Adipocyte (in vitro differentiated cells): ENCODE measurements at regions not wholly inside any gene's neighbourhood (a gene's known extent, or its start where the extent isn't known, plus 50 kb on each side); places are given as distances from the start of the nearest gene placed in this dataset.

Experiments
- DNase-seq: peaks from one replicate; pipeline ENCODE4 v3.0.0-alpha.2; 2015; ENCODE audit warnings: low read depth
- H3K27me3 ChIP-seq: replicated peaks from 2 replicates; pipeline ENCODE4 v1.7.0; 2013; ENCODE audit warnings: mild to moderate bottlenecking, low read length, moderate library complexity; ENCODE audit not compliant: control insufficient read depth, insufficient read depth
- H3K36me3 ChIP-seq: 2 replicates; pipeline ENCODE4 v1.7.0; 2013; ENCODE audit warnings: low read length, mild to moderate bottlenecking, moderate library complexity; ENCODE audit not compliant: control insufficient read depth, insufficient read depth, severe bottlenecking
- H3K4me1 ChIP-seq: 2 replicates; pipeline ENCODE4 v1.7.0; 2013; ENCODE audit warnings: mild to moderate bottlenecking, low read length, moderate library complexity; ENCODE audit not compliant: control insufficient read depth, insufficient read depth
- H3K4me3 ChIP-seq: 2 replicates; pipeline ENCODE4 v1.7.0; 2013; ENCODE audit warnings: mild to moderate bottlenecking, low read length, moderate library complexity
- H3K9ac ChIP-seq: 2 replicates; pipeline ENCODE4 v1.7.0; 2013; ENCODE audit warnings: mild to moderate bottlenecking, low read length, moderate library complexity
- H3K9me3 ChIP-seq: 2 replicates; pipeline ENCODE4 v1.7.0; 2013; ENCODE audit warnings: mild to moderate bottlenecking, low read length, moderate library complexity; ENCODE audit not compliant: control insufficient read depth

DNA sequence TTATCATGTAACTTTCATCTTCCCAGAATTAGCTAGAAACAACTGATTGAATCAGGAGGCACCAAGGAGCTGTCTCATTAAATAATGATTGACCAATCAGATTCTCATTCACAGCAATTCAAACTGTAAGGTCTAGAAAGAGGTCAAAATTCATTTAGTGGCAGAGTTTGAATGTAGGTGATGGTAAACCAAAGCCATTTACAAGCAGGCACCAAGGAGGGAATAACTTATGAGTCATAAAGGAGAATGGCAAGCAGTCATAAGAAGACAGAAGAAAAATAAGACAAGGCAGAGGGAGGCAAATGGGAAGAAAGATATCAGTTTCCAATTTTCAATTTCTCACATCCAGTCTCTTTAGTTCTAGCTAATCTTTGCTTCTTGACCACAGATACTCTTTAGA lies 52.9 kb upstream of the DEFB112 start:
- no peaks in the 10 kb centered on the region for H3K27me3 ChIP-seq
- no peak overlapping the region for H3K9ac ChIP-seq
- H3K9me3 ChIP-seq: no peaks in the 10 kb centered on the region
- H3K36me3 ChIP-seq: no peaks in the 10 kb centered on the region
- no peak overlapping the region for H3K4me3 ChIP-seq
- DNase-seq: no peak
- H3K4me1 ChIP-seq: peaks cover 9% of the 10 kb centered on the region

DNA sequence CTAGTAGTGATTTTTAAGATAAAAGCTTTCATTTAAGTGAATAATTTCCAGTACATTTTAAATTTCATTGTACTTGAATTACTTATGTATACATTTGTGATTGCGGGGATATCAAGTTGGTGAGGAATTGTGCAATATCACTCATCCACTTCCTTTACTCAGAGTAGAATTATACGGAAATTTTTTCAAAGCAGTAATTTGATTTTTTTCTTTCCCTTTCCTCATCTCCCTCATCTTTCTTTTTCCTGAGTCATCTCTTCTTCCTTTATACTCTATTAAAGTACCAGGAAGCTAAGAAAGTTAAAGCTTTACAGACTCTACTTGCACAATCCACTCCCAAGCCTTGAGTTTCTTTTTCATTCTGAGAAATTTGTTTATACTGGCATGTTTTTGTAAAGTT lies 60.9 kb upstream of the DEFB112 start:
- no peak for DNase-seq

DNA sequence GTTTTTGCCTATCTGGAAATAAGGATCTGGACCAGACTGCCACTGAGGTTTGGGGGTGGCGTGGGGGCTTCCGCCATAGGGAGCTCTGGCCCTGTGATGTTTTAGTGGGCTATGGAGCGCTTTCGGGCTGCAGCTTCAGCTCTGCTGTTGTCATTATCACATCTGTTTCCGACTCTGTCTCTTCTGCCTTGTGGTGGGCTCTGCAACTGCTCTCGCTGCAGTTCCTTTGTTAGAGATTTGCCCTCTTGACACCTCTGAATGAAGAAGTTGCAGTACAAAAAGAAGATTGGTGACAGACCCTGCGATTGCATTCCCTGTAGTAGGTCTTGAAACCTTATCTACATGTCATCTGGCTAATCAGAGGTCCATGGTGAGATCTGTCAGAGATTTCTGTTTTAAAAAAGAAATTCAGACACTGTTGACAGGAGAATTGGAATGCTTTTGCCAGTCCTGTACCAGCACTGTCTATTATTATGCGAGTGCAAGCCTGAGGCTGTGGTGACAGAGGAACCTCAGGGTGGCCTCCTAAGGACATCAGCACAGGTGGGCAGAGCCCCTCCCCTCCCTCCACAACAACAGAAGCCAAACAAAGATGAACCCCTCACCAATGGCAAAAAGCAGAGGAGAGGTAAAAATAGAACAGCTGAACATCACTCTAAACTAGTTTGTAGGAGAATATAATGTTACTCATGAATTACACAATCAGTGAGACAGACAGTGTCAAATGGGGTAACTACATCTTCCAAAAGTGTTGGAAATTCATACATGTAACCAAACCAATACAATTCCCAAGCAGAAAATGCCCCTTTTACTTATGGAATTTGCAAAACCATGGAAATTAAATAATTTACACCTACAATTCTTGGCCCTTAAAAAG lies 63.5 kb upstream of the DEFB112 start:
- peaks cover 2% of the 10 kb centered on the region for H3K27me3 ChIP-seq
- no peak overlapping the region for H3K4me3 ChIP-seq
- peaks cover 10% of the 10 kb centered on the region for H3K4me1 ChIP-seq
- DNase-seq: no peak
- H3K9ac ChIP-seq: no peak overlapping the region
- H3K36me3 ChIP-seq: no peaks in the 10 kb centered on the region
- no peaks in the 10 kb centered on the region for H3K9me3 ChIP-seq

More for the DNA sequence above, 60.9 kb upstream of the DEFB112 start:
- Histone ChIP-seq H3K9me3 (no peaks in the 10 kb centered on the region), H3K27me3 (peaks cover 2% of the 10 kb centered on the region), H3K4me1 (peaks cover 10% of the 10 kb centered on the region), H3K9ac (no peak overlapping the region), H3K4me3 (no peak overlapping the region), H3K36me3 (no peaks in the 10 kb centered on the region)

DNA sequence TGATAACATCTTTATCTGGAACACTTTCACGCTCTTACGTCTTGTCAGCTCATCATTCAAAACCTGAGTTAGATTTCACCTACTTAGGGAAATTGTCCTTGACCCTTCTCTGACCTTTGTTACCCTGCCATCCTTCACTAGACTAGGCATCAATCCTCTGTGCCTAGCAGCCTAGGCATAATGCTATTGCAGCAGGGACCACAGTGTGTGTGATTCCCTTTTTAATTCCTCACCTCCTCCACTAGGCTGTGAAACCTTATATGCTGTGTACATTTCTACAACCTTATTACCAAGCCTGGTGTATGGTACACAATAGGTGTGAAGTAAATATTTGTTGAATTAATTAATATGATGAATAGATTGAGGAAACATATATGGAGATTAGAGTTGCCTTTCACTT lies 66.7 kb upstream of the DEFB112 start:
- no peak overlapping the region for H3K9ac ChIP-seq
- peaks cover 10% of the 10 kb centered on the region for H3K4me1 ChIP-seq
- DNase-seq: no peak
- no peak overlapping the region for H3K4me3 ChIP-seq
- H3K9me3 ChIP-seq: no peaks in the 10 kb centered on the region
- H3K27me3 ChIP-seq: peaks cover 2% of the 10 kb centered on the region
- no peaks in the 10 kb centered on the region for H3K36me3 ChIP-seq

DNA sequence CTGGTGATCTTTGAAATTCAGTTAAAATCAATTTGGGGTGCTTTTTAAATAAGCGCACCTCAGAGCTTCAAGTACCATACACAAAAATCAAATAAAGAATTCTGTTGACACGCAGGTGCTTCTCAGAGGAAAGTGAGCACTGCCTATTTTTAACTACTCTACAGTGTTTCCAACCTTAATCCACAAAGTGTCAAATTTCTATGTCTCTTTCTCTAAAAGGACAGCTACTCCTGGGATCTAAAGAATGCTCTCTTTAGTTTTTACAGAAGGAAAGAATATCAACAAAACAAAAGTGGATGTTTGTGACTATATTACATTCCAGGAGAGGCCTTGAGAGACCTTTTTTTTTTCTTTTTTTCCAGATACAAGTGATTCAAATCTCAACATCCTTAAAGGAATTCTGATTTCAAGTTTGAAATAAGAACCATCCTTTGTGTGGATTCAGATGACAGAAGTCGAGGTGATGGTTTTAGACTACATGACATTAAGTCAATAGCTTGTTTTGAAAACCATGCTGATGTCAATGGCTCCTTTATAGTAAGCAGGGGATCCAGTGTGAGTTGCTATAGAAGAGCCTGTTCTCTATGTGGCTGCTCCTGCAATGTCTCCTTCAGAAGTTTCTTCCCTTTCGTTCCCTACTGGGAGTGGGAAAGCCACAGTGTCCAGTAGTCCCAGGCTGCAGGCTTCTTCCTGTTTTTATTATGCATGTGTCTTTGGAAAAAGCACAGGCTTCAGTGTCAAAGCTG lies 67.2 kb upstream of the DEFB112 start:
- peaks cover 10% of the 10 kb centered on the region for H3K4me1 ChIP-seq
- H3K9me3 ChIP-seq: no peaks in the 10 kb centered on the region
- peaks cover 2% of the 10 kb centered on the region for H3K27me3 ChIP-seq
- H3K36me3 ChIP-seq: no peaks in the 10 kb centered on the region
- no peak overlapping the region for H3K9ac ChIP-seq
- no peak overlapping the region for H3K4me3 ChIP-seq
- DNase-seq: no peak

DNA sequence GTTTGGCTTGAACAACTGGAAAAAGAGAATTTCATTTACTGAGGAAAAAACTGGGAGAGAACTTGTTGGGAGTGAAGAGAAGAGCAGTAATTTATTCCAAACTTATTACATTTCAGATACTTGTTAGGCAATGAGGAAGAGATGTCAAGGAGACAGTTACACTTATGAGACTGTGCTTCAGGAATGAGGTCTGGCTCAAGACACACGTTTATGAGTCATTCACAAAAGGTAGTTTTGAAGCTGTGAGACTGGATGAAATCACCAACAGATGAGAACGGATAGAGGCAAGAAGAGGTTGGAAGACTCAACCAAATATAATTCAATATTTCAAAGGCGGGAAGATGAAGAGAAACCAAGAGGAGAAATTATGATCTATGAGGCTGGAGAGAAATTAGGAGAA lies 70.6 kb upstream of the DEFB112 start:
- DNase-seq: no peak
- no peaks in the 10 kb centered on the region for H3K27me3 ChIP-seq
- no peaks in the 10 kb centered on the region for H3K9me3 ChIP-seq
- peaks cover 9% of the 10 kb centered on the region for H3K4me1 ChIP-seq
- no peak overlapping the region for H3K9ac ChIP-seq
- no peak overlapping the region for H3K4me3 ChIP-seq
- no peaks in the 10 kb centered on the region for H3K36me3 ChIP-seq

DNA sequence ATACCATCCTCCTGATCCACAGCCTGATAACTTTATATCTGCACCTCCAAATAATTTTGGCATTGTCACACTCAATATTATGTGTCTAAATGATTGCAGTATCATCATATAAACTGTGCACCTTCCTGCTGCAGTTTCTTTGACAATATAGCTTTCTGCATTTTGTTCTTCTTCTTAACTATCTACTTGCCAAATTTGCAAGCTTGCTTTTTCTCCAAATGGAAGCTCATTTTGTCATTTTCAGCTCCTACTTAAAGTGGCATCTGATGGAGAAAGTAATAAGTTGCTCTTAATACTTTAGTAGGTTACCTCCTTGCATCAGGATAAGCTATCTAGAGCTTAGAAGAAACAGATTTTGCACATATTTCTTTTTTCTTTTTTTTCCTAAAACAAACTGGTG lies 74.0 kb upstream of the DEFB112 start:
- DNase-seq: no peak
- peaks cover 18% of the 10 kb centered on the region for H3K4me1 ChIP-seq
- H3K9me3 ChIP-seq: no peaks in the 10 kb centered on the region
- no peaks in the 10 kb centered on the region for H3K36me3 ChIP-seq
- no peaks in the 10 kb centered on the region for H3K27me3 ChIP-seq
- no peak overlapping the region for H3K9ac ChIP-seq
- H3K4me3 ChIP-seq: no peak overlapping the region

DNA sequence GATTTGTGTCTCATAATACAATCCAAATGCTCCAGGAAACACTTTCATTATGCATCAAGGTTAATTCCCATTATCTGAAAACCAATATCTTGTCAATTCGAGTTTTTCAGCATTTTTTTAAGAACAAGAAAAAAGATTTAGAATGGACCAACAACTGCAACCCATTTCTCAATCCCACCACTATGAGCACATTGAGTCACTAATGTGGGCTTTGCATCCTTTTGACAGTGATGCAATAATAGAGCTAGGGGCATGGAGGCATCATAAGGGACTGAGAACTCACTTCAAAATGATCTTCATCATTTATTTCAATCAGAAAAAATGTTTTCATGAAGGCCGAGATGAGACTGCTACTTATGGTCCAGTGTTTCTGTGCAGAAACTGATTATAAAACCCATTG lies 74.8 kb upstream of the DEFB112 start:
- H3K4me3 ChIP-seq: no peak overlapping the region
- H3K9me3 ChIP-seq: no peaks in the 10 kb centered on the region
- H3K9ac ChIP-seq: no peak overlapping the region
- no peak for DNase-seq
- H3K4me1 ChIP-seq: peaks cover 18% of the 10 kb centered on the region
- H3K27me3 ChIP-seq: no peaks in the 10 kb centered on the region
- H3K36me3 ChIP-seq: no peaks in the 10 kb centered on the region

DNA sequence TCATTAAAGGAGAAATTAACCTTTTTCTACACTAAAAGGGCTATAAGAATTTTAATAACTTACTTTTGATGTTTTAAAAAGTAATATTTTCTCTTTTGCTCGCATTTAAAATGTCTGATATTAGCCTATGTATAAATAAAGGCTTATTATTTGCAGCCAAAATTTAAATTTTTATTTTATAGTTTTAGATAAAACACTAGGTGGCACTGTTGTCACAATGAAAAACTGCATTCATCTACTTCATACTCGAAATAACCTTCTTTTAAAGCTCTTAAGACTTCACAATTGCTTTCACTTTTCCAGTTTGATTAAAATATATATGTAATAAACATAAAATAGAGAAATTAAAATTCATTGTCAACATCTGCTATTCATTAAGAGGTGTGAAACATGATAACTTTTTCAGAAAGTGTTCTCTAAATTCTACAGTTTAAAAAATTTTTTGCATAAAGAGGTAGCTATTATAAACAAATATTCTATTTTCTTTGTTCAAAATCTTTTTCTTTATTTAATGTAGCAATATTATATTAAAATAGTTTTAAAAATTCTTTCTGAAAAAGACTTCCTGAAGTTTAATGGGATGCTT lies 78.8 kb upstream of the DEFB112 start:
- H3K27me3 ChIP-seq: peaks cover 7% of the 10 kb centered on the region
- H3K4me3 ChIP-seq: no peak overlapping the region
- H3K4me1 ChIP-seq: peaks cover 18% of the 10 kb centered on the region
- H3K9ac ChIP-seq: no peak overlapping the region
- H3K9me3 ChIP-seq: no peaks in the 10 kb centered on the region
- no peaks in the 10 kb centered on the region for H3K36me3 ChIP-seq
- peak; percentile 65 for DNase-seq

DNA sequence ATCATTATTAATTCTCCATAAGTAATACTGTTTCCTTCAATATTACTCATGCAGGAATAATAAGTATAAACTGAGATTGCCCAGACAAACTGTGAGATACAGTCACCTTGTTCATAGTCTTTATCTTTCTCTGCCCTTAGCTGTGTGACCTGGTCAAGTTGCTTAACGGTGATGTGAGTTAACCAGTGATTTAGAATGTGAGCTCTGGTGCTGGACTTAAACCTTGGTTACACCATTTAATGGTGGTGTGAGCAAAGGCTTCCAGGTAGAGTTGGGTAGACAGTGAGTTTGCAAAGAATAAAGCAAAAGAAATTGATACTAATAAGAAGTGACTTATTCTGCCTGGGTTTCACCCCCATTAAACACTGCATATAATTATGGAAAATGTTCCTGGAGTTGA lies 86.2 kb upstream of the DEFB112 start:
- H3K4me3 ChIP-seq: no peak overlapping the region
- H3K27me3 ChIP-seq: peaks cover 7% of the 10 kb centered on the region
- no peaks in the 10 kb centered on the region for H3K9me3 ChIP-seq
- no peaks in the 10 kb centered on the region for H3K36me3 ChIP-seq
- no peaks in the 10 kb centered on the region for H3K4me1 ChIP-seq
- no peak overlapping the region for H3K9ac ChIP-seq
- DNase-seq: no peak

DNA sequence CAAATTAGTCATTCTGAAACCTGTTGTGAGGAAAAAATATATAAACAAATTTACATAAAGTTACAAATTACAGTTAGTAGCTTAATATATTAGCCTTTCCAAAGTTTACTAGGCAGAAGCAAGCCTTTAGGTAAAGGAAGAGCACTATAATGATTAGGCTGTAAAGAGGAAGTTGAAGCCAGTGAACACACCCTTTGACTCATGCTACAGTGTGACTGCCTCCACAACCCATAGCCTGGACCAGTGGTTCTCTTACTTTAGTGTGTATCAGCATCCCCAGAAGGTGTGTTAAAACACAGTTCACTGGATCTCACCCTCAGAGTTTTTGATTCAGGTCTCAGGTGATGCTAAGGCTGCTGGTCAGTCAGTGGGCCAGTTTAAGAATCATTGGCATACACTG lies 91.4 kb upstream of the DEFB112 start:
- no peaks in the 10 kb centered on the region for H3K27me3 ChIP-seq
- DNase-seq: no peak
- H3K36me3 ChIP-seq: no peaks in the 10 kb centered on the region
- no peak overlapping the region for H3K4me3 ChIP-seq
- no peaks in the 10 kb centered on the region for H3K9me3 ChIP-seq
- no peak overlapping the region for H3K9ac ChIP-seq
- H3K4me1 ChIP-seq: no peaks in the 10 kb centered on the region
